Psoas muscle (tissue), 7 donors: ENCODE measurements at regions not wholly inside any gene's neighbourhood (a gene's known extent, or its start where the extent isn't known, plus 50 kb on each side); places are given as distances from the start of the nearest gene placed in this dataset.

Experiments used
- ATAC-seq, 4 donors: fragments of 200-7000 bp; cut with Tn5 transposase; one replicate each; pipeline ENCODE4 v1.9.1; 2020; ENCODE audit warnings: moderate library complexity in 3 of 4, mild to moderate bottlenecking in 2 of 4
- DNase-seq, 2 donors: peaks; one replicate each; pipeline ENCODE4 v3.0.0-alpha.2; 2020
- H3K27ac ChIP-seq: fragments of 200-600 bp; one replicate; pipeline ENCODE4 v1.8.0; 2022
- H3K27me3 ChIP-seq, 3 donors: fragments of 200-600 bp in 1 of 3; one replicate each; pipeline versions ENCODE4 v1.6.1 to v1.8.0; 2013 to 2022; ENCODE audit warnings: low read length in 2 of 3, mild to moderate bottlenecking in 2 of 3, moderate library complexity in 1 of 3; ENCODE audit not compliant: insufficient read depth in 3 of 3
- H3K36me3 ChIP-seq, 2 donors: fragments of 200-600 bp in 1 of 2; one replicate each; pipeline versions ENCODE4 v1.6.1 to v1.8.0; 2013 to 2022; ENCODE audit warnings: low read depth in 1 of 2, mild to moderate bottlenecking in 1 of 2, moderate library complexity in 1 of 2; ENCODE audit not compliant: insufficient read depth in 1 of 2
- H3K4me1 ChIP-seq: fragments of 200-600 bp; one replicate; pipeline ENCODE4 v1.8.0; 2022
- H3K4me3 ChIP-seq: fragments of 200-600 bp; one replicate; pipeline ENCODE4 v1.8.0; 2022; ENCODE audit warnings: mild to moderate bottlenecking
- H3K9me3 ChIP-seq: fragments of 200-600 bp; one replicate; pipeline ENCODE4 v1.8.0; 2022
- WGBS, 3 donors: extraction: QIAGEN DNeasy Blood & Tissue Kit; methylation state at CpG; one replicate each; pipeline versions ENCODE4 v1.1.6 to v1.1.7; 2013; 5-methylcytosine and 5-hydroxymethylcytosine counted together
- intact Hi-C, 2 donors: fragments of 100-400 bp; cut with DNase I; formaldehyde crosslinking; loops; one replicate each; pipeline versions ENCODE4 v1.11.0 to v1.14.2; 2022
- TF ChIP-seq, protein P1 (sequence below): fragments of 200-600 bp; IDR thresholded peaks from one replicate; pipeline ENCODE4 v1.8.0; 2022; ENCODE audit warnings: antibody characterized with exemption
- donor health status: healthy with polysubstance abuse.
- donor health status: DM: no; HTN: no; CAD: no; lungs with moderate emphysema.
- donor health status: Bipolar disorder and iron deficiency.
- donor health status: healthy.
- donor health status: DM: yes; HTN: yes; CAD: no.
- donor health status: DM: no; HTN: no; CAD: no.
- donor health status: DM: yes; HTN: yes; CAD: no.

GRCh38 chr1:181397845-181398244 lies 85.5 kb upstream of the CACNA1E start:
- WGBS, 3 donors, result 27 to 40% (median 30%) methylated on average over 3 of the region's 3 CpGs
- H3K27me3 ChIP-seq, result peaks cover 0 to 5% (median 0%) of the 10 kb centered on the region in 3 donors
- no peak for DNase-seq
- H3K27ac ChIP-seq, result no peak overlapping the region
- intact Hi-C loops, result no loop called here
- H3K9me3 ChIP-seq, result no peaks in the 10 kb centered on the region
- TF ChIP-seq, protein P1, sequence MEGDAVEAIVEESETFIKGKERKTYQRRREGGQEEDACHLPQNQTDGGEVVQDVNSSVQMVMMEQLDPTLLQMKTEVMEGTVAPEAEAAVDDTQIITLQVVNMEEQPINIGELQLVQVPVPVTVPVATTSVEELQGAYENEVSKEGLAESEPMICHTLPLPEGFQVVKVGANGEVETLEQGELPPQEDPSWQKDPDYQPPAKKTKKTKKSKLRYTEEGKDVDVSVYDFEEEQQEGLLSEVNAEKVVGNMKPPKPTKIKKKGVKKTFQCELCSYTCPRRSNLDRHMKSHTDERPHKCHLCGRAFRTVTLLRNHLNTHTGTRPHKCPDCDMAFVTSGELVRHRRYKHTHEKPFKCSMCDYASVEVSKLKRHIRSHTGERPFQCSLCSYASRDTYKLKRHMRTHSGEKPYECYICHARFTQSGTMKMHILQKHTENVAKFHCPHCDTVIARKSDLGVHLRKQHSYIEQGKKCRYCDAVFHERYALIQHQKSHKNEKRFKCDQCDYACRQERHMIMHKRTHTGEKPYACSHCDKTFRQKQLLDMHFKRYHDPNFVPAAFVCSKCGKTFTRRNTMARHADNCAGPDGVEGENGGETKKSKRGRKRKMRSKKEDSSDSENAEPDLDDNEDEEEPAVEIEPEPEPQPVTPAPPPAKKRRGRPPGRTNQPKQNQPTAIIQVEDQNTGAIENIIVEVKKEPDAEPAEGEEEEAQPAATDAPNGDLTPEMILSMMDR, result no peak
- ATAC-seq, result no peak
- no peaks in the 10 kb centered on the region for H3K4me1 ChIP-seq
- H3K36me3 ChIP-seq, result no peaks in the 10 kb centered on the region
- H3K4me3 ChIP-seq, result no peak overlapping the region

GRCh38 chr1:181398544-181398943 lies 84.8 kb upstream of the CACNA1E start:
- DNase-seq (no peak), ATAC-seq (no peak)
- no peak overlapping the region for H3K27ac ChIP-seq
- no peak overlapping the region for H3K4me3 ChIP-seq
- H3K9me3 ChIP-seq, result no peaks in the 10 kb centered on the region
- intact Hi-C loops, result no loop called here
- no peaks in the 10 kb centered on the region for H3K4me1 ChIP-seq
- WGBS, 3 donors, result 75 to 81% (median 80%) methylated on average over 4 of the region's 4 CpGs
- TF ChIP-seq, protein P1, result no peak
- H3K27me3 ChIP-seq, result no peaks in the 10 kb centered on the region
- H3K36me3 ChIP-seq, result no peaks in the 10 kb centered on the region

DNA sequence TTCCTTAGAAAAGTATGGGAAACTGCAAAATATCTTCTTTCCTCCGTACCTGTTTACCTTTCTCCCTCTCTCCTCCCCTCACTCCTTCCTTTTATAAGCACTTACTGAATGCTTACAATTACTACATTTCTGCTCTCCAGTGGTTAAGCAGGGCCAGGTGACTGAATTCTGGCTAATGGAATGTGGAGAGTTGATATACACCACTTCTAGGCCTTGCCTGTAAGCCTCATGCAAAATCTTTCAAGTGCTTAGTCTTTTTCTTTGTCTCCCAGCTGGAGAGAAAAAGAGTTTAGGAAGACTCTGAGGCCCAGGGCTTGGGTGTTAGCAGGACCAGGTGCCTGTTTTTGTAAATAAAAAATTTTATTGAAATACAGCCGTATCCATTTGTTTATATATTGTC lies 77.7 kb upstream of the CACNA1E start:
- intact Hi-C loops, result no loop called here
- Histone ChIP-seq H3K27me3 (no peaks in the 10 kb centered on the region), H3K27ac (no peak overlapping the region), H3K9me3 (no peaks in the 10 kb centered on the region), H3K4me1 (no peaks in the 10 kb centered on the region), H3K4me3 (no peak overlapping the region), H3K36me3 (no peaks in the 10 kb centered on the region)
- ATAC-seq (no peak), DNase-seq (no peak)
- WGBS, 3 donors, result 81 to 94% (median 90%) methylated on average over 2 of the region's 2 CpGs
- TF ChIP-seq, protein P1, result no peak

GRCh38 chr1:181406989-181407388 lies 76.3 kb upstream of the CACNA1E start:
- no peaks in the 10 kb centered on the region for H3K9me3 ChIP-seq
- TF ChIP-seq, protein P1, result no peak
- H3K4me3 ChIP-seq, result no peak overlapping the region
- ATAC-seq (no peak), DNase-seq (no peak)
- intact Hi-C loops, result no loop called here
- no peak overlapping the region for H3K27ac ChIP-seq
- H3K36me3 ChIP-seq, result no peaks in the 10 kb centered on the region
- no peaks in the 10 kb centered on the region for H3K27me3 ChIP-seq
- H3K4me1 ChIP-seq, result no peaks in the 10 kb centered on the region
- WGBS, 3 donors, result 88 to 95% (median 95%) methylated on average over 2 of the region's 2 CpGs

- Histone ChIP-seq H3K36me3 (no peaks in the 10 kb centered on the region), H3K9me3 (no peaks in the 10 kb centered on the region), H3K4me3 (no peak overlapping the region), H3K27me3 (no peaks in the 10 kb centered on the region), H3K27ac (no peak overlapping the region), H3K4me1 (no peaks in the 10 kb centered on the region)
- DNase-seq (no peak), ATAC-seq (no peak)
- TF ChIP-seq, protein P1, result no peak
- 66 to 74% (median 69%) methylated on average over 7 of the region's 7 CpGs for WGBS, 3 donors
- intact Hi-C loops, result no loop called here
These were observed 73.3 kb upstream of the CACNA1E start for GRCh38 chr1:181409981-181410380.
